GM12878 (cell line): ENCODE measurements at regions not wholly inside any gene's neighbourhood (a gene's known extent, or its start where the extent isn't known, plus 50 kb on each side); places are given as distances from the start of the nearest gene placed in this dataset.

Source experiments
- ATAC-seq: fragments of 200-7000 bp; cut with Tn5 transposase; 3 replicates; pipeline ENCODE4 v1.9.1; 2020; ENCODE audit warnings: mild to moderate bottlenecking, moderate library complexity
- BruUV-seq: library from RNA; stranded (reverse); fragments of 400-500 nt; replicated peaks from 2 replicates; lab custom pipeline; 2021; lab: Mats Ljungman, UMichigan
- CTCF ChIA-PET: fragments of 300-600 bp; sonication (Branson Sonifier 250); formaldehyde crosslinking; extraction: SDS; loops from one replicate; lab custom pipeline; 2021; ENCODE audit warnings: inconsistent platforms; lab: Yijun Ruan, JAX
- POLR2A ChIA-PET: fragments of 350-600 bp; formaldehyde crosslinking; extraction: SDS; loops from one replicate; lab custom pipeline; 2021; ENCODE audit warnings: inconsistent platforms; lab: Charles Lee
- RAD21 ChIA-PET: fragments of 300-600 bp; sonication (Branson Sonifier 250); formaldehyde crosslinking; loops from one replicate; lab custom pipeline; 2023; ENCODE audit warnings: antibody characterized with exemption; ENCODE audit not compliant: unreplicated experiment; lab: Charles Lee
- SMC1A ChIA-PET: fragments of 300-600 bp; sonication (Branson Sonifier 250); formaldehyde crosslinking; loops from one replicate; lab custom pipeline; 2023; ENCODE audit not compliant: unreplicated experiment, uncharacterized antibody; lab: Charles Lee
- DNase-seq: peaks from one replicate; pipeline ENCODE4 v3.0.0-alpha.2; 2011; ENCODE audit warnings: low read depth, low spot score
- FAIRE-seq: peaks from 3 replicates; lab custom pipeline; 2011; peaks lifted over from hg19 to GRCh38; lab: Jason Lieb, UNC
- H2AFZ ChIP-seq: 2 replicates; pipeline ENCODE4 v1.6.0; 2011; ENCODE audit warnings: low read depth, low read length, control low read depth; ENCODE audit not compliant: control insufficient read depth
- H3K27ac ChIP-seq: 2 replicates; pipeline ENCODE4 v1.5.1; 2011; ENCODE audit warnings: control low read depth; ENCODE audit not compliant: control insufficient read depth, insufficient read depth
- H3K27me3 ChIP-seq, 2 experiments: replicated peaks in 1 of 2; 2 replicates each; pipeline versions ENCODE4 v1.6.0 to v1.6.1; 2011; ENCODE audit warnings: low read length in 1 of 2; ENCODE audit not compliant: control insufficient read depth in 2 of 2, insufficient read depth in 2 of 2
- H3K36me3 ChIP-seq, 2 experiments: 2 replicates each; pipeline ENCODE4 v1.5.1; 2011; ENCODE audit warnings: low read length in 1 of 2; ENCODE audit not compliant: control insufficient read depth in 2 of 2, insufficient read depth in 2 of 2
- H3K4me1 ChIP-seq: 2 replicates; pipeline ENCODE4 v1.6.1; 2011; ENCODE audit warnings: mild to moderate bottlenecking, low read length, moderate library complexity, mixed read lengths; ENCODE audit not compliant: control insufficient read depth, insufficient read depth
- H3K4me2 ChIP-seq: 2 replicates; pipeline ENCODE4 v1.6.0; 2011; ENCODE audit warnings: control low read depth; ENCODE audit not compliant: control insufficient read depth, insufficient read depth
- H3K4me3 ChIP-seq: fragments of 200-600 bp; sonication (generic); 2 replicates; pipeline ENCODE4 v1.5.1; 2016
- H3K79me2 ChIP-seq: 2 replicates; pipeline ENCODE4 v1.6.0; 2011; ENCODE audit warnings: low read length; ENCODE audit not compliant: control insufficient read depth, insufficient read depth
- H3K9ac ChIP-seq: 2 replicates; pipeline ENCODE4 v1.8.0; 2011; ENCODE audit warnings: low read length, control low read depth, mixed read lengths; ENCODE audit not compliant: control insufficient read depth, insufficient read depth
- H3K9me3 ChIP-seq: replicated peaks from 3 replicates; pipeline ENCODE4 v1.5.1; 2011; ENCODE audit warnings: mild to moderate bottlenecking, low read length; ENCODE audit not compliant: control insufficient read depth, insufficient read depth
- H4K20me1 ChIP-seq: 2 replicates; pipeline ENCODE4 v1.6.0; 2011; ENCODE audit not compliant: control insufficient read depth, insufficient read depth
- CHD4 ChIP-seq: fragments of 200-600 bp; sonication (generic); IDR thresholded peaks from 2 replicates; pipeline ENCODE4 v1.6.1; 2016; ENCODE audit warnings: mild to moderate bottlenecking
- CREM ChIP-seq: IDR thresholded peaks from 2 replicates; pipeline ENCODE4 v1.6.1; 2014; ENCODE audit warnings: antibody characterized with exemption, low read depth
- CTCF ChIP-seq, 3 experiments: IDR thresholded peaks in 2 of 3; conservative IDR thresholded peaks in 1 of 3; 2 replicates each; pipeline ENCODE4 v1.5.1; 2011; ENCODE audit warnings: low read depth in 3 of 3, low read length in 3 of 3, mild to moderate bottlenecking in 3 of 3, control low read depth in 2 of 3, moderate library complexity in 2 of 3, inconsistent platforms in 1 of 3, mixed read lengths in 1 of 3; ENCODE audit not compliant: control insufficient read depth in 2 of 3, insufficient read depth in 1 of 3; ENCODE audit errors: extremely low read depth in 1 of 3
- EGR1 ChIP-seq, 2 experiments: IDR thresholded peaks; 1 replicate in 1 of 2; 2 replicates in 1 of 2; pipeline ENCODE4 v1.6.1; 2011 to 2012; ENCODE audit warnings: low read depth in 2 of 2, low read length in 2 of 2, borderline replicate concordance in 1 of 2, mild to moderate bottlenecking in 1 of 2, moderate library complexity in 1 of 2
- ELK1 ChIP-seq: IDR thresholded peaks from 2 replicates; pipeline ENCODE4 v1.6.1; 2012; ENCODE audit warnings: low read depth, low read length, improper control_type of control experiment
- EP300 ChIP-seq, 2 experiments: fragments of 150-350 bp in 1 of 2; IDR thresholded peaks; 2 replicates each; pipeline ENCODE4 v1.6.1; 2011 to 2012; ENCODE audit warnings: low read depth in 2 of 2, low read length in 2 of 2, borderline replicate concordance in 1 of 2, improper control_type of control experiment in 1 of 2, inconsistent platforms in 1 of 2; ENCODE audit not compliant: control insufficient read depth in 1 of 2
- LARP7 ChIP-seq: fragments of 450-650 bp; IDR thresholded peaks from 2 replicates; pipeline ENCODE4 v1.6.1; 2017; ENCODE audit warnings: mild to moderate bottlenecking
- MYC ChIP-seq: IDR thresholded peaks from 2 replicates; pipeline ENCODE4 v1.6.1; 2011; ENCODE audit warnings: mild to moderate bottlenecking, low read length, moderate library complexity, inconsistent platforms; ENCODE audit not compliant: insufficient read depth, insufficient replicate concordance, insufficient read length, severe bottlenecking
- NFXL1 ChIP-seq: fragments of 450-650 bp; IDR thresholded peaks from 2 replicates; pipeline ENCODE4 v1.6.1; 2017; ENCODE audit warnings: antibody characterized with exemption, mild to moderate bottlenecking, borderline replicate concordance
- NKRF ChIP-seq: fragments of 450-650 bp; conservative IDR thresholded peaks from 2 replicates; pipeline ENCODE4 v1.6.1; 2017; ENCODE audit warnings: mild to moderate bottlenecking, moderate library complexity
- TCF7 ChIP-seq: IDR thresholded peaks from 2 replicates; pipeline ENCODE4 v1.6.1; 2014; ENCODE audit warnings: antibody characterized with exemption, borderline replicate concordance
- WRNIP1 ChIP-seq: IDR thresholded peaks from 2 replicates; pipeline ENCODE4 v1.6.1; 2011; ENCODE audit warnings: low read depth, low read length, improper control_type of control experiment, borderline replicate concordance
- WGBS: methylation state at CpG from one replicate; pipeline ENCODE4 v1.1.6; 2016; ENCODE audit warnings: low lambda C conversion rate; ENCODE audit not compliant: insufficient replicate concordance, insufficient coverage; ENCODE audit errors: missing lambda C conversion rate; 5-methylcytosine and 5-hydroxymethylcytosine counted together
- in situ Hi-C: fragments of 300-500 bp; cut with MboI; formaldehyde crosslinking; loops from 9 replicates; pipeline ENCODE4 v1.14.3; 2018; ENCODE audit warnings: mixed read lengths
- intact Hi-C: fragments of 100-400 bp; cut with micrococcal nuclease; formaldehyde crosslinking; loops from one replicate; pipeline ENCODE4 v1.14.2; 2022; ENCODE audit not compliant: unreplicated experiment
- TF ChIP-seq, protein P1 (sequence below): IDR thresholded peaks from 2 replicates; pipeline ENCODE4 v1.6.1; 2012; ENCODE audit warnings: mild to moderate bottlenecking, low read depth, low read length
- TF ChIP-seq, protein P2 (sequence below): IDR thresholded peaks from 2 replicates; pipeline ENCODE4 v1.6.1; 2011; ENCODE audit warnings: borderline replicate concordance, low read depth, mild to moderate bottlenecking, moderate library complexity, low read length; ENCODE audit not compliant: insufficient read depth, poor library complexity, severe bottlenecking

- Histone ChIP-seq H3K4me3 (no peak overlapping the region), H3K9ac (no peak overlapping the region), H3K27me3 (no peaks in the 10 kb centered on the region), H3K27ac (no peak overlapping the region), H2AFZ (no peak overlapping the region), H3K9me3 (no peaks in the 10 kb centered on the region), H3K4me2 (no peak overlapping the region), H3K36me3 (no peaks in the 10 kb centered on the region), H3K4me1 (no peaks in the 10 kb centered on the region), H4K20me1 (no peaks in the 10 kb centered on the region), H3K79me2 (no peaks in the 10 kb centered on the region)
- CTCF ChIA-PET: no interaction called here
- intact Hi-C loops (no loop called here), in situ Hi-C loops (no loop called here)
- no TSS peak for BruUV-seq
- 53% methylated on average over 1 of the region's 1 CpG for WGBS
- no peak for DNase-seq
- SMC1A ChIA-PET: no interaction called here
- FAIRE-seq: no peak
- POLR2A ChIA-PET: no interaction called here
- ATAC-seq: no peak
- RAD21 ChIA-PET: no interaction called here
- TF ChIP-seq WRNIP1 (no peak), TCF7 (no peak), ELK1 (no peak), CREM (no peak), MYC (no peak), NFXL1 (no peak), CTCF (IDR thresholded peaks at IDR 0.05 in 2 of 3, conservative IDR thresholded peaks at IDR 0.05 in 1 of 3; ENCODE audit: control insufficient read depth in 2 of 3, extremely low read depth in 1 of 3, insufficient read depth in 1 of 3, low read depth in 3 of 3, low read length in 3 of 3) (no peak), EP300 (IDR thresholded peaks at IDR 0.05; ENCODE audit: borderline replicate concordance in 1 of 2, control insufficient read depth in 1 of 2, low read depth in 2 of 2, low read length in 2 of 2) (no peak), CHD4 (no peak), EGR1 (IDR thresholded peaks at IDR 0.05; ENCODE audit: borderline replicate concordance in 1 of 2, low read depth in 2 of 2, low read length in 2 of 2) (no peak), NKRF (no peak), LARP7 (no peak)
- TF ChIP-seq, protein P1, sequence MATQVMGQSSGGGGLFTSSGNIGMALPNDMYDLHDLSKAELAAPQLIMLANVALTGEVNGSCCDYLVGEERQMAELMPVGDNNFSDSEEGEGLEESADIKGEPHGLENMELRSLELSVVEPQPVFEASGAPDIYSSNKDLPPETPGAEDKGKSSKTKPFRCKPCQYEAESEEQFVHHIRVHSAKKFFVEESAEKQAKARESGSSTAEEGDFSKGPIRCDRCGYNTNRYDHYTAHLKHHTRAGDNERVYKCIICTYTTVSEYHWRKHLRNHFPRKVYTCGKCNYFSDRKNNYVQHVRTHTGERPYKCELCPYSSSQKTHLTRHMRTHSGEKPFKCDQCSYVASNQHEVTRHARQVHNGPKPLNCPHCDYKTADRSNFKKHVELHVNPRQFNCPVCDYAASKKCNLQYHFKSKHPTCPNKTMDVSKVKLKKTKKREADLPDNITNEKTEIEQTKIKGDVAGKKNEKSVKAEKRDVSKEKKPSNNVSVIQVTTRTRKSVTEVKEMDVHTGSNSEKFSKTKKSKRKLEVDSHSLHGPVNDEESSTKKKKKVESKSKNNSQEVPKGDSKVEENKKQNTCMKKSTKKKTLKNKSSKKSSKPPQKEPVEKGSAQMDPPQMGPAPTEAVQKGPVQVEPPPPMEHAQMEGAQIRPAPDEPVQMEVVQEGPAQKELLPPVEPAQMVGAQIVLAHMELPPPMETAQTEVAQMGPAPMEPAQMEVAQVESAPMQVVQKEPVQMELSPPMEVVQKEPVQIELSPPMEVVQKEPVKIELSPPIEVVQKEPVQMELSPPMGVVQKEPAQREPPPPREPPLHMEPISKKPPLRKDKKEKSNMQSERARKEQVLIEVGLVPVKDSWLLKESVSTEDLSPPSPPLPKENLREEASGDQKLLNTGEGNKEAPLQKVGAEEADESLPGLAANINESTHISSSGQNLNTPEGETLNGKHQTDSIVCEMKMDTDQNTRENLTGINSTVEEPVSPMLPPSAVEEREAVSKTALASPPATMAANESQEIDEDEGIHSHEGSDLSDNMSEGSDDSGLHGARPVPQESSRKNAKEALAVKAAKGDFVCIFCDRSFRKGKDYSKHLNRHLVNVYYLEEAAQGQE: no peak
- TF ChIP-seq, protein P2, sequence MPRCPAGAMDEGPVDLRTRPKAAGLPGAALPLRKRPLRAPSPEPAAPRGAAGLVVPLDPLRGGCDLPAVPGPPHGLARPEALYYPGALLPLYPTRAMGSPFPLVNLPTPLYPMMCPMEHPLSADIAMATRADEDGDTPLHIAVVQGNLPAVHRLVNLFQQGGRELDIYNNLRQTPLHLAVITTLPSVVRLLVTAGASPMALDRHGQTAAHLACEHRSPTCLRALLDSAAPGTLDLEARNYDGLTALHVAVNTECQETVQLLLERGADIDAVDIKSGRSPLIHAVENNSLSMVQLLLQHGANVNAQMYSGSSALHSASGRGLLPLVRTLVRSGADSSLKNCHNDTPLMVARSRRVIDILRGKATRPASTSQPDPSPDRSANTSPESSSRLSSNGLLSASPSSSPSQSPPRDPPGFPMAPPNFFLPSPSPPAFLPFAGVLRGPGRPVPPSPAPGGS: no peak
Measured at GRCh38 chr12:33703221-33703620, 263.6 kb upstream of the SYT10 start.
